ENCODE measurements at regions not wholly inside any gene's neighbourhood (a gene's known extent, or its start where the extent isn't known, plus 50 kb on each side); places are given as distances from the start of the nearest gene placed in this dataset.
A peak's percentile ranks its signal among the peaks of the same experiment; 100 is the strongest.

DNA sequence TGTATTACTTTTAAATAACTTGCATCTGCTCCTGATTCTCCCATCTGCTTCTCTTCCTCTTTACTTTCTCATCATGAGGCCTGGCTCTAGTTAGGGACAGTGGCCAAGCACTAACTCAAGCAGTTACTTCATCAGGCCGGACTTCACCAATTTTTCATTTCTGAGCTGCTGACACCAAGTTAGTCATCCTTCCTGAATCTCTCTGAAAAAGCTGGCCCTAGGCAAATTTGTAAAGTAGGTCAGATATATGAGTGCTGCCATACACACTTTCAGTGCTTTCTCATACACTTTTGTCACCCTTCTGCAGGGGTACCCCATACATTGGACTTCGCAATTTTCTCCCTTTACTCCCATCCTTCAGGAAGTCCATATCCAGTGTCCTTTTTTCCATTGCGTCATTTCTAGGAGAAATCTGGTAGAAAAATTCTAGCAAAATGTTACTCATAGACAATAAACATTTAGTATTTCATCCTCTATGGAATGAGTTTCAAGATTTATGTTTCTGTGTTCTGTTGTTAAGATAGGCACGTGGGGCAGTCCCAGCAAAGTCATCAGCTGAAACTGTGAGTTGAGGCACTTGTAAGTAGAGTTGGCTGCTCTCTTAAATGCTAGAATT, 276.8 kb upstream of the TMPO start:
- TF ChIP-seq, protein P1, sequence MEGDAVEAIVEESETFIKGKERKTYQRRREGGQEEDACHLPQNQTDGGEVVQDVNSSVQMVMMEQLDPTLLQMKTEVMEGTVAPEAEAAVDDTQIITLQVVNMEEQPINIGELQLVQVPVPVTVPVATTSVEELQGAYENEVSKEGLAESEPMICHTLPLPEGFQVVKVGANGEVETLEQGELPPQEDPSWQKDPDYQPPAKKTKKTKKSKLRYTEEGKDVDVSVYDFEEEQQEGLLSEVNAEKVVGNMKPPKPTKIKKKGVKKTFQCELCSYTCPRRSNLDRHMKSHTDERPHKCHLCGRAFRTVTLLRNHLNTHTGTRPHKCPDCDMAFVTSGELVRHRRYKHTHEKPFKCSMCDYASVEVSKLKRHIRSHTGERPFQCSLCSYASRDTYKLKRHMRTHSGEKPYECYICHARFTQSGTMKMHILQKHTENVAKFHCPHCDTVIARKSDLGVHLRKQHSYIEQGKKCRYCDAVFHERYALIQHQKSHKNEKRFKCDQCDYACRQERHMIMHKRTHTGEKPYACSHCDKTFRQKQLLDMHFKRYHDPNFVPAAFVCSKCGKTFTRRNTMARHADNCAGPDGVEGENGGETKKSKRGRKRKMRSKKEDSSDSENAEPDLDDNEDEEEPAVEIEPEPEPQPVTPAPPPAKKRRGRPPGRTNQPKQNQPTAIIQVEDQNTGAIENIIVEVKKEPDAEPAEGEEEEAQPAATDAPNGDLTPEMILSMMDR (conservative IDR thresholded peaks at IDR 0.05; ENCODE audit: low read depth, low read length) = no peak
- peak; percentile 5 for DNase-seq (ENCODE audit: low read depth)
- H3K4me3 ChIP-seq (ENCODE audit: low read depth, low read length) = no peak overlapping the region

DNA sequence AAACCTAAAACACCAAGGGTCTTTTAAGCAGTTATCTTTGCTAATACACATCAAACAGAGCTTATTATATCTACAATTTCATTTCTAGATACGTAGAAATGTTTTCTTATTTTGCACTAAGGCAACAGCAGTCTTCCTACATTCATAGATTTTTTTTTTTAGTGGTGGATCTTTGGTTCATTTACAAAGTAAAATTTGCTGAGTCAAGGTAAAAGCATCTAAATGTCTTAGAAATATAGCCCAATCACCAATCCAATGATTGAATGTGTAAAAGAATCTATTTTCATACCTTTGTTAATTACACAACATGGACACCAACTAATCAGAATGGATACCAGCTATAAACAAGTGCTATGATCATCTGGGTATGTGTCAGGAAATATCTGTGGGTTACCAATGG, 272.2 kb upstream of the TMPO start:
- H3K4me3 ChIP-seq (ENCODE audit: low read depth, low read length) = no peak overlapping the region
- DNase-seq (ENCODE audit: low read depth) = no peak
- TF ChIP-seq, protein P1 (conservative IDR thresholded peaks at IDR 0.05; ENCODE audit: low read depth, low read length) = no peak

GRCh38 chr12:98244136-98244535, 271.3 kb upstream of the TMPO start:
- TF ChIP-seq, protein P1 (conservative IDR thresholded peaks at IDR 0.05; ENCODE audit: low read depth, low read length) = no peak
- no peak for DNase-seq (ENCODE audit: low read depth)
- H3K4me3 ChIP-seq (ENCODE audit: low read depth, low read length) = no peak overlapping the region

DNA sequence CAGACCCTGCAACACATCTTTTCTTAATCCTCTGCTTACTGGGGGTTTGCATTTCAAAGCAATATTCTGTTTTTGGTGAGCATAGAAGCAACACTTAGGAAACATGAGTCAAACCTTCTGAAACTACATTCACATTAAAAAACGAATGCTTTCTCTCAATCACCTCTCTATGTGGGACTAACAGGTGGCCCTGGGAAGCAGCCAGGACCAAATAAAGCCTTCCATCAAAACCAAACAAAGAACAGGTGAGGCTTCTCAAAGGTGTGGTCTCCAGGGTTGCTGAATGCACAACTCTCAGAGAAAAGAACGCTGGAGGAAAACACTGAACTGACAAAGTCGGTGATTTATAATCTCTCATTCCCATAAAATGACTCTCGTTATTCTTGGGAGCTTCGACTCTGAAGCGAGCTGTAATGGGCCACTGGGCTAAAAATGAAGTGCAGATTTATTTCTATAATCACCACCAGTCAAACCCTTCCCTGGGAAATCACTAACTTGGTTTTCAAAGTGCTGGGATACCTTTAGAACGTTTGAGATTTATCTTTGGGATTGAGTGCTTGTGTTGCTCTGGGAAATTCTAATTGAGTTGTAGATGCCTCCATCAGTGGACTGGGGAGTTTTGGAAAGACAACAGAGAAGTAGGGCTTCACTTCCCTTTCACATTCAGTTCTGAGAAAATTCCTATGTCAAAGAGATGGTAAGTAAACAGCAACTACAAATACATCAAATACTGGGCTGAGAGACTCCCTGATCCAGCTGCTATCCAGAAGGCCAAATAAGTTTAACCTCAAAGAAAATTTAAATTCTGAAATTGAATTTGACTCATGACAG, 262.0 kb upstream of the TMPO start:
- TF ChIP-seq, protein P1 (conservative IDR thresholded peaks at IDR 0.05; ENCODE audit: low read depth, low read length) = no peak
- no peak overlapping the region for H3K4me3 ChIP-seq (ENCODE audit: low read depth, low read length)
- DNase-seq (ENCODE audit: low read depth) = no peak

DNA sequence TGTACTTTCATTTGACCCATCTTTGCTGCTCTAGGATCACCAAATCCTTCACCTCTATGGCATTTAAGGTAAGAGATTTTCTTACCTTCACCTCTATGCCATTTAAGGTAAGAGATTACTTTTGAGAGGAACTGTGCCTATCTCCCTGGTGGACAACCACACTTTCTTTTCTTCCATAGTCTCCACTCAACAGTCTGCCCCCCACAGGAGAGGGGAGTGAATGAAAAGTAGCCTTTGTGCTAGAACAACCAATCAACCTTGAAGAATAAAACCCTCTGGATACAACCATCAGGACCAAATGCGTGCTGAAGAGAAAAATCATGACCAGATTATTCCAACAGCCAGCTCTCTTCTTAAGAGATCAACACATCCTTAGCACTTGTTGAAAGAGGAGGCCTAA, 258.6 kb upstream of the TMPO start:
- TF ChIP-seq, protein P1 (conservative IDR thresholded peaks at IDR 0.05; ENCODE audit: low read depth, low read length) = no peak
- H3K4me3 ChIP-seq (ENCODE audit: low read depth, low read length) = no peak overlapping the region
- DNase-seq (ENCODE audit: low read depth) = no peak

- no peak overlapping the region for H3K4me3 ChIP-seq (ENCODE audit: low read depth, low read length)
- no peak for DNase-seq (ENCODE audit: low read depth)
- TF ChIP-seq, protein P1 (conservative IDR thresholded peaks at IDR 0.05; ENCODE audit: low read depth, low read length) = no peak
Measured at GRCh38 chr12:98259693-98260092, 255.7 kb upstream of the TMPO start.
